SU-DHL-6 (cell line): ENCODE measurements at regions not wholly inside any gene's neighbourhood (a gene's known extent, or its start where the extent isn't known, plus 50 kb on each side); places are given as distances from the start of the nearest gene placed in this dataset.

Experiments
- H2AFZ ChIP-seq: fragments of 200-600 bp; sonication (generic); 2 replicates; pipeline ENCODE4 v1.6.1; 2014; ENCODE audit warnings: low read depth, mild to moderate bottlenecking, moderate library complexity, mixed read lengths, antibody characterized with exemption, low read length; ENCODE audit not compliant: severe bottlenecking
- H3F3A ChIP-seq: fragments of 200-600 bp; shearing (Covaris generic); 2 replicates; pipeline ENCODE4 v1.6.0; 2016; ENCODE audit warnings: antibody characterized with exemption, mild to moderate bottlenecking; ENCODE audit not compliant: insufficient read depth
- H3K27ac ChIP-seq: fragments of 200-600 bp; sonication (generic); 2 replicates; pipeline ENCODE4 v1.5.1; 2016; ENCODE audit warnings: low read depth, mild to moderate bottlenecking, low read length, moderate library complexity, mixed read lengths
- H3K27me3 ChIP-seq: fragments of 200-600 bp; sonication (generic), shearing (Covaris generic); 2 replicates; pipeline ENCODE4 v1.6.0; 2014; ENCODE audit warnings: mild to moderate bottlenecking, low read length
- H3K36me3 ChIP-seq: fragments of 200-600 bp; sonication (generic); 2 replicates; pipeline ENCODE4 v1.6.1; 2014; ENCODE audit warnings: mild to moderate bottlenecking, low read length, mixed read lengths
- H3K4me2 ChIP-seq: fragments of 300-600, 200-600 bp; shearing (Covaris generic), sonication (generic); 2 replicates; pipeline ENCODE4 v1.6.0; 2014; ENCODE audit warnings: low read length, low read depth, mild to moderate bottlenecking; ENCODE audit not compliant: poor library complexity, severe bottlenecking
- H3K4me3 ChIP-seq: fragments of 200-600 bp; sonication (generic); 2 replicates; pipeline ENCODE4 v1.5.1; 2014; ENCODE audit warnings: antibody characterized with exemption, low read length, mild to moderate bottlenecking, mixed read lengths; ENCODE audit not compliant: insufficient read depth, poor library complexity, severe bottlenecking
- H3K79me2 ChIP-seq: fragments of 200-600 bp; sonication (generic); 2 replicates; pipeline ENCODE4 v1.6.1; 2014; ENCODE audit warnings: mild to moderate bottlenecking, low read length, moderate library complexity; ENCODE audit not compliant: insufficient read depth
- H3K9ac ChIP-seq: fragments of 200-600 bp; sonication (generic); 2 replicates; pipeline ENCODE4 v1.7.0; 2014; ENCODE audit warnings: mild to moderate bottlenecking, low read length
- H3K9me2 ChIP-seq: fragments of 200-600 bp; sonication (generic); replicated peaks from 2 replicates; pipeline ENCODE4 v1.6.1; 2014; ENCODE audit warnings: low read length; ENCODE audit not compliant: insufficient read depth
- H3K9me3 ChIP-seq: fragments of 200-600 bp; sonication (generic); 2 replicates; pipeline ENCODE4 v1.6.1; 2014; ENCODE audit warnings: low read length, mixed read lengths; ENCODE audit not compliant: insufficient read depth
- H4K20me1 ChIP-seq: fragments of 200-600 bp; sonication (generic); 2 replicates; pipeline ENCODE4 v1.6.1; 2014; ENCODE audit warnings: low read depth, mild to moderate bottlenecking, antibody characterized with exemption, low read length, moderate library complexity, mixed read lengths
- CTCF ChIP-seq: fragments of 200-600 bp; sonication (generic); IDR thresholded peaks from one replicate; pipeline ENCODE4 v1.5.1; 2017; ENCODE audit warnings: antibody characterized with exemption, mild to moderate bottlenecking, low read length, moderate library complexity; ENCODE audit not compliant: insufficient read depth, poor library complexity, severe bottlenecking
- EZH2phosphoT487 ChIP-seq: fragments of 200-600 bp; sonication (generic), shearing (Covaris generic); conservative IDR thresholded peaks from 2 replicates; pipeline ENCODE4 v1.6.1; 2018; ENCODE audit warnings: mild to moderate bottlenecking, antibody characterized with exemption, low read length, moderate library complexity, mixed read lengths

DNA sequence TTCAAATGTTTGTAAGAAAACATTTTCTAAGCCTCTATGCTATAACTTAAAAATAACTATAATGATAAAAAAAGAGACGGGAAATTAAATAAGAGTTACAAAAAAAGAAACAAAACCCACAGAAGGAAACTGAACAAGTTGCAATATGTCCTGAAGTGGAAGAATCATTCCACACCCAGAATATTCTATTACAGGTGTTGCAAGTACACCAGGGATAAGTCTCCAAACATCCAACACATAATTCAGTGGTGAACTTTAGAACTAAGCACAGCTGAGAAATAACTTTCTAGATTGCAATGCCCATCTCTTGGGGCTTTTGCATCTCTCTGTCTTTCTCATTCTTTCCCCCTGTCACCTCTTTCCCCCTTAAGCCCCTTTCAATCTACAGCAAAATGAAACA is 325.2 kb downstream of the BRINP1 start:
- H3K4me3 ChIP-seq: no peak overlapping the region
- H3K27ac ChIP-seq: no peak overlapping the region
- TF ChIP-seq EZH2phosphoT487 (no peak), CTCF (no peak)
- H3K9me3 ChIP-seq: no peaks in the 10 kb centered on the region
- H4K20me1 ChIP-seq: no peaks in the 10 kb centered on the region
- H3K9ac ChIP-seq: no peak overlapping the region
- H3K9me2 ChIP-seq: no peaks in the 10 kb centered on the region
- no peaks in the 10 kb centered on the region for H3F3A ChIP-seq
- no peaks in the 10 kb centered on the region for H3K36me3 ChIP-seq
- no peaks in the 10 kb centered on the region for H3K79me2 ChIP-seq
- H2AFZ ChIP-seq: no peak overlapping the region
- no peak overlapping the region for H3K4me2 ChIP-seq
- H3K27me3 ChIP-seq: no peaks in the 10 kb centered on the region

DNA sequence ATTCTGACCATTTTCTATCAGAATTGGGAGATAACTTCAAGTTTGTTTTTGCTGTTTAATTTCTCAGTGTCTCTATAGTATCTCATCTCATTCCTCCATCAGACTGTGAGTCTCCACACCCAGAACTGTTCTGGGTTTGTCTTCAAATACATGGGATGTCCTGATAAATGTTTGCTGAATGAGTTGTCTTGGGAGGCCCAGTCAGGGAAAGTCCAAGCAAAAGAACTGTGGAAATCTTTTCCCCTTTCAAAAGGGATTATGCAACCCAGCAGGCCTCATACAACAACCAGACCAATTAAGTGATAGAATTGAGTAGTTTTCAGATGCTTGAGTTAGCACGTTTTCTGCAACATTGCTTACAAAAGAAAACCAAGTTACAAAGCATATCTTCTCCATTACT is 324.4 kb downstream of the BRINP1 start:
- Histone ChIP-seq H3K4me2 (no peak overlapping the region), H3K9me2 (no peaks in the 10 kb centered on the region), H3K27me3 (no peaks in the 10 kb centered on the region), H3K27ac (no peak overlapping the region), H3K9ac (no peak overlapping the region), H4K20me1 (no peaks in the 10 kb centered on the region), H3K4me3 (no peak overlapping the region), H3K36me3 (no peaks in the 10 kb centered on the region), H3F3A (no peaks in the 10 kb centered on the region), H3K79me2 (no peaks in the 10 kb centered on the region), H3K9me3 (no peaks in the 10 kb centered on the region), H2AFZ (no peak overlapping the region)
- no peak for TF ChIP-seq EZH2phosphoT487
- TF ChIP-seq CTCF: no peak

GRCh38 chr9:119047513-119048307 is 321.5 kb downstream of the BRINP1 start:
- H3K4me3 ChIP-seq: no peak overlapping the region
- H3K36me3 ChIP-seq: no peaks in the 10 kb centered on the region
- H3K27me3 ChIP-seq: no peaks in the 10 kb centered on the region
- no peak overlapping the region for H2AFZ ChIP-seq
- H3K9ac ChIP-seq: no peak overlapping the region
- no peaks in the 10 kb centered on the region for H3K9me2 ChIP-seq
- no peaks in the 10 kb centered on the region for H3F3A ChIP-seq
- H3K9me3 ChIP-seq: no peaks in the 10 kb centered on the region
- no peak overlapping the region for H3K4me2 ChIP-seq
- H3K27ac ChIP-seq: no peak overlapping the region
- TF ChIP-seq EZH2phosphoT487 (no peak), CTCF (no peak)
- no peaks in the 10 kb centered on the region for H3K79me2 ChIP-seq
- H4K20me1 ChIP-seq: no peaks in the 10 kb centered on the region
